HG03103 (cell line): ENCODE measurements at regions not wholly inside any gene's neighbourhood (a gene's known extent, or its start where the extent isn't known, plus 50 kb on each side); places are given as distances from the start of the nearest gene placed in this dataset.

Experiments used
- ATAC-seq: cut with Tn5 transposase; IDR thresholded peaks from one replicate; pipeline ENCODE4 v1.9.1; 2021; ENCODE audit warnings: low read depth; ENCODE audit not compliant: unreplicated experiment

DNA sequence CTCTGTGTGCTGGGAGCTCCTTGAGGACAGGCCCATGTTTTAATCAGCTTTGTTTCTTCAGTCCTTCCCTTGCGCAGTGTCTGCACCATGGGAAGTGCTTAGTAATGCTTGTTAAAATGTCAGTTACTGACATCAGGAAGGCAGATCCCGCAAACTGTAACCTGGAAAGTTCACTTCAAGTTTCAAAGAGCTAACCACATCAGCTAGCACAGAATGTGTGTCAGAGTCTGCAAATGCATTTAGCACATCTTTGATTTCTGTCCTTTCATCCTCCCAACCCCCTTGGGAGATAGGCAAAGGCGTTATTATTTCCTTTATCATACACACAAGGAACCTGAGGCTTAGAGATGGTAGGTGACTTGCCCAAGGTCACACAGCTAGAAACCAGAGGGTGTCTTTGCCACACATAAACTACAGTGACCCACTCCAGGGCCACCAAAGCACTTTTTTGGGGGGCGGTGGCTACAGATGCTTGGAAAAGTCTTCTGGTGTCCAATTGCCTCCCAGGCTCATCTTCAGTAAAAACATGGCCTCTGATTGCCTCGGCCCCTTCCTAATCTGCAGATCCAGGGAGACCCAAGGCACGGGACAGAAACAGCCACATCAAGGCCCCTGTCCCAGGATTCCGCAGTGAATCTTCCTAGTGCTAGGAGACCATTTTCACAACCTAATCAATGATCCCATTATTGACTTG lies 116.2 kb upstream of the GPR26 start:
- ATAC-seq, result no peak

DNA sequence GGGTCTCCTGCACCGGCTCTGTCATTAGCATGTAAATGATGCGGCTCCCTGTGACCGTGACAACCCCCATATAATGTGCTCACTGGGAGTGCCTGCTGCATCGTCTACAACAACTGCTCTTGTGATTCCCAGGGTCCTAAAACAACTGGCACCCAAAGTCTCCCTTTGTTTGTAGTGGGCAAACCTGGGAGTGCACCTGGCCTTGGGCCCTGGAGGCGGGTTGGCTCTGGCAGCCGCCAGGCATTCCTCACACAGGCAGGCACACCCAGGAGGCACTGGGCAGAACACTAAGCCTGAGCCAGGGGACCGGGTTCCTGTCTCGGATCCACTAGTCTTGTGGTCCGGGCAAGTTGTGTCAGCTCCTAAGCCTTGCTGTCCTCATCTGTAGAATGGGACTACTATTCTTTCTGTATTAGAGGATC lies 115.5 kb upstream of the GPR26 start:
- ATAC-seq, result no peak

DNA sequence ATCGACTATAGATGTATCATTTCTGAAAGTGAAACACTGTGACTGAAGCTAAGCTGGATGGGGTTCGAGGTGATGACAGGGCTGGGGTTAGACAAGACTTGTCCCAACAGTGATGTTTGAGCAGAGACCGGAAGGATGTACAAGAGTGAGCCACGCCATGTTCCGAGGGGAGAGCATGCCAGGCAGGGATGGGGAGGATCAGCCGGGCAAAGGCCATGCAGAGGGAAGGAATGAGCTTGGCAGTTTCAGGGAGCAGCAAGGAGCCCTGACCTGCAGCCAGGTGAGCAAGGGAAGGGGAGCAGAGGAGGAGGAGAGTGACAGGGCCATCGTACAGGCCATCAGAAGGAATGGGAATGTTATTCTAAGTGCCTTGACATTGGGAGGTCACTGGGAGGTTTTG lies 114.9 kb upstream of the GPR26 start:
- ATAC-seq, result no peak

DNA sequence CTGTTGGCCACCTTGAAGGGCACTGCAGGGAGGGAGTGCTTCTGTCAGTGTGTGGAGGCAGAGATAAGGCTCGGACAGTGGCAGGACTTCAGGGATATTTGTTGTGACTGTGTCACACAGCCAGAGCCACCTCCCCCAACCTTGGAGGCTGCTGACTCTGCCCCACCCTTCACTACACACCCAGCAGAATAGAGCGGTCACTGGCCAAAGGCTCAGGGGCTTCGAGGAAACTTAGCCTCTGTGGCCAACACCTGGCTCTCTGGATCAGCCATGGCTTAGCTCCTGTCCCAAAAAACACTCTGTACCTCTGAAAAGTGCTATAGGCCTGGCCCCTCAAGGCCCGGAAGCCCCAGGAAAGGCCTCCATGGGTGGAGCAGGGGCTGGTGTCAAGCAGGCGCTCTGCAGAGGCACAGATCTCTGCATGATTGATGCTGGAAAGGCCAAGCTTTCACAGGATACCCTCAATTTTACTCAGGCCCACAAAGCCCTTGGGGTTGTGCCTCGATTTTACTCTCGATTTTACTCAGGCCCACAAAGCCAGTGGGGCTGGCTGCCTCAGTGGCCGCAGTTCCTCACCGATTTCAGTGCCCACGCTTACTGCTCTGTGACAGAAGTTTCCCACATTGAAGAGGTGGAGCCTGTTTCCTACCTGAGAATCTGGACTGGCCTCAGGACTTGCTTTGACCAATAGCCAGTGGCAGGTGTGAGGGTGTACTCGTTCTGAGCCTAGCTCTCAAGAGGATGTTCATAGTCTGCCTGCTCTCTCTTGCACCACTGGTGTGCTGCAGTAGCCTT lies 113.2 kb upstream of the GPR26 start:
- peak; percentile 59 for ATAC-seq

GRCh38 chr10:123553810-123554430 lies 112.2 kb upstream of the GPR26 start:
- ATAC-seq, result no peak

- ATAC-seq, result no peak
These were observed 111.5 kb upstream of the GPR26 start for GRCh38 chr10:123554656-123555055.

- ATAC-seq, result no peak
These were observed 110.5 kb upstream of the GPR26 start for GRCh38 chr10:123555616-123556015.

DNA sequence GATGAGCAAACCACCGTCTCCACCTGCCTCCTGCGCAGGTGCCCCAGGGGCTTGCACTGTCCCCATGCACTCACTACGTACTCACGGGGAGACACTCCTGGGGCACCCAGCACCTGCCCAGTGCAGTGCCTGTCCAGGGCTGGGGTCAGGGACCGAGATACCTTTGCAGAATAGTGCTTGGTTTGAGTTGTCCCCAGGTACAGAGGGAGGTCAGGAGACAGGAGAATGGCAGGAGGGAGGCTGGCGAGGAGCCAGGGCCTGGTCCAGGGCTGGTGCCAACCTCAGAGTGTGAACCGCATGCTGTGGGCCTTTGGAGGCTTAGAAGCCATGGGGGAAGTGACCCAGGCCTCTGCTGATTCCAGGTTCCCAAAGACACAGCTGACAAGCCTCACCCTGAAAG lies 110.1 kb upstream of the GPR26 start:
- no peak for ATAC-seq

GRCh38 chr10:123556736-123557135 lies 109.4 kb upstream of the GPR26 start:
- no peak for ATAC-seq

- ATAC-seq, result no peak
These were observed 108.6 kb upstream of the GPR26 start for GRCh38 chr10:123557366-123558108.

DNA sequence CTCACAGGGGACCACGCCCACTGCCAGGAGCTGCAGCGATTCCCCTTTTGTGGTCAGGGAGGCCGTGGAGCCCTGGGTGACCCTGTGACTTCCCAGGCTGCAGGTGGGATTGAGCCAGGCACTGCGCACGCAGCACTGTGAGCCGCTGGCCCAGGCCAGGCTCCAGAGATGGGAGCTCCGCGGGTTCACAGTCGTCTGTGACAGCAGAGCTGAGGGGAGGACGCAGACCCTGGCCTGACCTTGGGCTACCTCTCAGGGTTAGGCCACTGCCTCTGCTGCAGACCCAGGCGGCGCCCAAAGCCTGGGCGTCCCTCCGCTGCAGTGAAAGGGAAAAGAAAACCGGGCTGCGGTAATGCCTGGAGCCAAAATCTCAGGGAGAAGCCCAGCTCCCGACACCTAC lies 107.5 kb upstream of the GPR26 start:
- no peak for ATAC-seq

GRCh38 chr10:123559066-123559822 lies 106.9 kb upstream of the GPR26 start:
- peak; percentile 73 for ATAC-seq

DNA sequence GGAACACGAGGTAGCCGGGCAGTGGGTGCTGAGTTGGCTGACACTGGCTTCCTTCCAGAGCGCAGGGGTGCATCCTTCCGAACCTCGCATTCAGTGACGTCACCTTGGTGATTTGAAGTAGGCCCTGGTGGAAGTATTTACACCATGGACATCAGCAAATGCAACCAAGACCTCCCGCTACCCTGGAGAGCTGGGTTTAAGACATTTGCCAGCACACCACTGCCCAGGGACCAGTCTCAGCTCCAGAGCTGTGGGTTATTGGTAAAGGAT lies 106.4 kb upstream of the GPR26 start:
- no peak for ATAC-seq

DNA sequence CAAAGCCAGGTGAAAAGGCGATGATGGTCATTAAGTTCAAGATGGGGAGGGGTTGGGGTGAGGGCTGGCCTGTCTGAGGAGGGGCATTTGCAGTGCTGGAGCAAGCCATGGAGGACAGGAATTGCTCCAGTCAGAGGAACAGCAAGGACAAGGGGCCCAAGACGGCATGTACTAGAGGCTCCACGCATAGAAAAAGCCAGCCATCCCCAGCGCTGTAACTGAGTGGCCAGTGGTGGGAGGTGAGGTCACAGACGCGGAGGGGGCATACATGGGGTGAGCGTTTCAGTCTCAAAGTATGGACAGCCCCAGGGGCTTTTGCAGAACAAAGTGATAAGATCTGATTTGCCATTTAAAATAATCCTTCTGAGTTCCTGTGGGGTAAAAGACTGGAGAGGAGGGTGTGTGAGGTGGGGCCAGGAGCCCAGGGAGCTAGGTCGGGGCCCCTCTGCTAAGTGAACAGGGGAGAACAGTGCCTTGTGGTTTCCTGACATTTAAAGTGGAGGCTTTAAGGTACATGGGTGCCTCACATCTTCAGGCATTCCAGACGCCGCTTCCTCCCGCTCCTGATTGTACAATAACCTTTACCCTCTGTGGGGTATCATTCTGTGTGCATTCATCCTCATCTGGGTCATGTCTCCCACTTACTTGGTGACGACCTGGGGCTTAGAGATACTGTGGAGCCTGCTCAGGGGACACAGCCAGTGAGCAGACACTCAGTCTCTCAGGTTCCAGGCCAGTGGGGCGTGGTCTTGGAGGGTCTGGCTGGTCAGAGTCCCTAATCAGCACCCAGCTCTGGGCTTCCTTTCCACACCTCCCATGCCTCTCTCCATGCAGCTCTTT lies 105.6 kb upstream of the GPR26 start:
- ATAC-seq, result no peak

- ATAC-seq, result no peak
These were observed 105.1 kb upstream of the GPR26 start for GRCh38 chr10:123561141-123561440.

GRCh38 chr10:123562387-123562786 lies 103.8 kb upstream of the GPR26 start:
- ATAC-seq, result no peak

DNA sequence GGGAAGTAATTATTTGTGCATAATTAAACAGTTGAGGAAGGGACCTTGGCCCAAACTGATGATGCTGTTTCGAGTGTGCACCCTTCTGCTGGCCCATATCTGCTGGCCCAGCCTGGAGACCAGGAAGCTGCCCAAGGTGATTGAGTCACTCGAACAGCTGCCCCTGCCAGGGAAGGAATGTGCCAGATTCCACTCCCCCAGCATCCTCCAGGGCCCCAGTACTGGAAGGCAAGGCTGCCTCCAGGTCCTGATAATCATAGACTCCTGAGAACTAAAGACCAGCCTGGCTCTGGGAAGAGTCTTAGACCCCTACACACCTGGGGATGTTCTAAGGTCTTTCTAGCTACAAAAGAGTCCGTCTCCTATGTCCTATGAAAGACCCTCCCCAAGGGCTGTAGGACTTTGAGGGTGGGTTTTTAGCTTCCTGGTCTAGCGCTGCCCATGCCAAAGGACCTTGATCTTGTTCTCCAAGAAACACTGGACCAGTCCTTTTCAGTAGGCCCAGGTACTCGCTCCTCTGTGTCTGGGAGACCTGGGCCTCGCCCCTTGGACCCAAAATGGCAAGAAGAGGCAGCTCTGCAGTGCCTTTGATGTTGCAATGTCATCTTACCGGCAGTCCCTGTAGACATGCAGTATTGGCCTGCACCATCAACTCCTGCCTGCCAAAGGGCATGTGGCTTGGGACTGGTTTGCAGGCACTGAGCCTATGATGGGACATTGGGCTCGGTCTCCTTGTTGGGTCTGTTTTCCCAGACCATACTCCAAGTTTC lies 103.2 kb upstream of the GPR26 start:
- ATAC-seq, result no peak

- no peak for ATAC-seq
These were observed 102.6 kb upstream of the GPR26 start for GRCh38 chr10:123563581-123563855.

DNA sequence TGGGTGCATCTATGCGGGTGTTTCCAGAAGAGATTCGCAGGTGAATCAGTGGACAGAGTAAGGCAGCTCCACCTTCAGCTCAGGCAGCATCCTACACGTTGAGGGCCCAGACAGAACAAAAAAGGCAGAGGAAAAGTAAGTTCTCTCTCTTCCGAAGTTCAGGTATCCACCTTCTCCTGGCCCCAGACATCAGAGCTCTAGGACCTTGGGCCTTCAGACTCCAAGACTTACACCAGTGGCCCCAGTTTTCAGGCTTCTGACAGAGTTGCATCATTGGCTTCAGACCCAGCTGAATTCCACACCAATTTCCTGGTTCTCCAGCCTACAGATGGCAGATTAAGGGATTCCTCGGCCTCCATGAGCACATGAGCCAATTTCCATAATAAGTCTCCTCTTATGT lies 102.2 kb upstream of the GPR26 start:
- ATAC-seq, result no peak
